ENCODE measurements at regions not wholly inside any gene's neighbourhood (a gene's known extent, or its start where the extent isn't known, plus 50 kb on each side); places are given as distances from the start of the nearest gene placed in this dataset.

GRCh38 chr12:23088594-23088993 lies 463.6 kb downstream of the ETNK1 start:
- H3K4me2 ChIP-seq (ENCODE audit: low read length) = no peak overlapping the region
- peaks cover 24% of the 10 kb centered on the region for H3K4me1 ChIP-seq (ENCODE audit: control insufficient read depth, insufficient read depth, low read length)
- H3K27me3 ChIP-seq (ENCODE audit: control insufficient read depth, insufficient read depth, low read length) = no peaks in the 10 kb centered on the region
- H3K36me3 ChIP-seq (ENCODE audit: insufficient read depth, low read length) = no peaks in the 10 kb centered on the region
- H3K4me3 ChIP-seq (ENCODE audit: low read length) = no peak overlapping the region
- H3K9ac ChIP-seq (ENCODE audit: low read depth, low read length) = no peak overlapping the region
- H3K9me3 ChIP-seq (replicated peaks; ENCODE audit: low read length) = no peaks in the 10 kb centered on the region

DNA sequence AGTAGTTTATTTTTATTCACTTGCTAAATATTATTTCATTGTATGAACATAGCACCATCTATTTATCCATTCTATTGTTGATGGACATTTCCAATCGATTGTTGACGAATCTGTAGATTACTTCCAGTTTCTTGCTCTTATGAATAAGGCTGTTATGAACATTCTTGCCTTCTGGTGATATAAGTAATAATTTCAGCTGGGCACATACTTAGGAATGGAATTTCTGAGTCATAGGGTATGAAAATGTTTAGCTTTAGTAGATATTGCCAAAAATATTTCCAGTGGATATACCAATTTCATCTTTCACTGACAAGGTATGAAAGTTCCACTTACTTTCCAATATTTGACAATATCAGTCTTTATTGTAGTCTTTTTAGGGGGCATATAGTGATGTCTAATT lies 468.5 kb downstream of the ETNK1 start:
- H3K4me3 ChIP-seq (ENCODE audit: low read length) = peak overlapping the region; percentile 11

DNA sequence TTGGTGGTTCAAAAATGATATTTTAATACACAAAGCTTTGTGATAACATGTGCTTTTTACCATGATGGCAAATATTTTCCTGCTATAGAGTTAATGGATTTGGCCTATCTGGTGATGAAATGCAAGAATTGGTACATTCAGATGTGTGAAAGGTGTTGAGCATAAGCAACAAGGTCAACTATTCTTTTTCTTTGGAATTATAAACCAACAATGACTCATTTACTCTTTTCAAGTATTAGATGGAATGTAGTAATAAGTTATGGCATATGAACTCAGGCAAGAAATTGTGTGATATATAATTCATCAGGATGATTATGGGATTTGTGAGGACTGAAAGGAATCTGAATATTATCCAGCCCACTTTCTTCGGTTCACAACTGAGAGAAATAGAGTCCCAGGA lies 471.4 kb downstream of the ETNK1 start:
- peaks cover 37% of the 10 kb centered on the region for H3K4me1 ChIP-seq (ENCODE audit: control insufficient read depth, insufficient read depth, low read length)
- H3K9me3 ChIP-seq (replicated peaks; ENCODE audit: low read length) = no peaks in the 10 kb centered on the region
- no peak overlapping the region for H3K4me2 ChIP-seq (ENCODE audit: low read length)
- no peaks in the 10 kb centered on the region for H3K36me3 ChIP-seq (ENCODE audit: insufficient read depth, low read length)
- no peak overlapping the region for H3K4me3 ChIP-seq (ENCODE audit: low read length)
- no peaks in the 10 kb centered on the region for H3K27me3 ChIP-seq (ENCODE audit: control insufficient read depth, insufficient read depth, low read length)
- H3K9ac ChIP-seq (ENCODE audit: low read depth, low read length) = no peak overlapping the region

More for the DNA sequence above, 468.5 kb downstream of the ETNK1 start:
- peaks cover 21% of the 10 kb centered on the region for H3K4me1 ChIP-seq (ENCODE audit: control insufficient read depth, insufficient read depth, low read length)
- H3K36me3 ChIP-seq (ENCODE audit: insufficient read depth, low read length) = no peaks in the 10 kb centered on the region
- no peaks in the 10 kb centered on the region for H3K9me3 ChIP-seq (replicated peaks; ENCODE audit: low read length)
- H3K9ac ChIP-seq (ENCODE audit: low read depth, low read length) = no peak overlapping the region
- H3K4me2 ChIP-seq (ENCODE audit: low read length) = peak overlapping the region; percentile 35
- H3K27me3 ChIP-seq (ENCODE audit: control insufficient read depth, insufficient read depth, low read length) = no peaks in the 10 kb centered on the region

DNA sequence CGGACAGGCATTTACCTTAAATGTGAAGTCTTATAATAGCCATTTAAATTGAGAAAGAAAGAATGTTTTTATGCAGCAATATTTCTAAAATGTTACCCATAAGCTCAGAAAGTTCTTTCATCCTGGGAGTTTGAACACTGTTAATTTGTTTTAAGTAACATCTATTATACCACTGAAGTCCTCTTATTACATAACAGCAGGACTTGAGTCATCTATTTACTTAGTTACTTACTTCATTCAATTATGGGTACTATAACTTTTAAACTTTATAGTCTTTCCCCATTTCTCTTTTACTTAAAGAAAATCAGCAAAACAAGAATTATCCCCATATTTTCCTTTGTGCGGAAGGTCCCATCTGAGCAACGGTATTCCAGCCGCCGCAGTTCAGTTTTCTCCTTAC lies 473.1 kb downstream of the ETNK1 start:
- Histone ChIP-seq H3K4me3 (ENCODE audit: low read length) (no peak overlapping the region), H3K36me3 (ENCODE audit: insufficient read depth, low read length) (no peaks in the 10 kb centered on the region), H3K4me2 (ENCODE audit: low read length) (peak overlapping the region; percentile 0), H3K4me1 (ENCODE audit: control insufficient read depth, insufficient read depth, low read length) (peaks cover 34% of the 10 kb centered on the region), H3K27me3 (ENCODE audit: control insufficient read depth, insufficient read depth, low read length) (no peaks in the 10 kb centered on the region), H3K9ac (ENCODE audit: low read depth, low read length) (no peak overlapping the region), H3K9me3 (replicated peaks; ENCODE audit: low read length) (no peaks in the 10 kb centered on the region)

GRCh38 chr12:23098517-23098916 lies 473.5 kb downstream of the ETNK1 start:
- H3K36me3 ChIP-seq (ENCODE audit: insufficient read depth, low read length) = no peaks in the 10 kb centered on the region
- no peak overlapping the region for H3K9ac ChIP-seq (ENCODE audit: low read depth, low read length)
- no peak overlapping the region for H3K4me3 ChIP-seq (ENCODE audit: low read length)
- H3K9me3 ChIP-seq (replicated peaks; ENCODE audit: low read length) = no peaks in the 10 kb centered on the region
- H3K27me3 ChIP-seq (ENCODE audit: control insufficient read depth, insufficient read depth, low read length) = no peaks in the 10 kb centered on the region
- H3K4me1 ChIP-seq (ENCODE audit: control insufficient read depth, insufficient read depth, low read length) = peaks cover 31% of the 10 kb centered on the region
- peak overlapping the region; percentile 0 for H3K4me2 ChIP-seq (ENCODE audit: low read length)

- Histone ChIP-seq H3K4me2 (ENCODE audit: low read length) (no peak overlapping the region), H3K27me3 (ENCODE audit: control insufficient read depth, insufficient read depth, low read length) (no peaks in the 10 kb centered on the region), H3K9me3 (replicated peaks; ENCODE audit: low read length) (no peaks in the 10 kb centered on the region), H3K4me3 (ENCODE audit: low read length) (no peak overlapping the region), H3K9ac (ENCODE audit: low read depth, low read length) (no peak overlapping the region), H3K36me3 (ENCODE audit: insufficient read depth, low read length) (no peaks in the 10 kb centered on the region), H3K4me1 (ENCODE audit: control insufficient read depth, insufficient read depth, low read length) (peaks cover 26% of the 10 kb centered on the region)
These were observed 474.1 kb downstream of the ETNK1 start for GRCh38 chr12:23099104-23099503.

DNA sequence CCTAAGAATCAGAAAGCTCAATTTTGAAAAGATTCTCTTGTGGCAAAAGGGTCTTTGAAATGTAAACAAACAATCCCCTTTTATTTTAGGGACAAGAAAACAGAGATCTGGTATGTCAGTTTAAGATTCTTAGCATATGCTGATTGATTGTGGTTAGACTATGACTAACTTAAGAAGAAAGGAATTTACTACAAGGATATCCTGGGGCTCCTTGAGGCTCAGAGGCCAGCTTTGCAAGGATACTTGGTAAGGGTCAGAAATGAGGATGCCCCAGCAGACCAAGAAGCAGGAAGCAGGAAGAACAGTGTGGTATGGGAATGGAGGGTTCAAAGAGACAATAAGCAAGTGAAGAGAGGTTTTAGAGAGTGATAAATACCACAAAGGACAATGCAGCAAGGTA lies 474.6 kb downstream of the ETNK1 start:
- Histone ChIP-seq H3K4me3 (ENCODE audit: low read length) (no peak overlapping the region), H3K4me2 (ENCODE audit: low read length) (no peak overlapping the region), H3K4me1 (ENCODE audit: control insufficient read depth, insufficient read depth, low read length) (peaks cover 25% of the 10 kb centered on the region), H3K9me3 (replicated peaks; ENCODE audit: low read length) (no peaks in the 10 kb centered on the region), H3K27me3 (ENCODE audit: control insufficient read depth, insufficient read depth, low read length) (no peaks in the 10 kb centered on the region), H3K9ac (ENCODE audit: low read depth, low read length) (no peak overlapping the region), H3K36me3 (ENCODE audit: insufficient read depth, low read length) (no peaks in the 10 kb centered on the region)

- Histone ChIP-seq H3K27me3 (ENCODE audit: control insufficient read depth, insufficient read depth, low read length) (no peaks in the 10 kb centered on the region), H3K4me1 (ENCODE audit: control insufficient read depth, insufficient read depth, low read length) (no peaks in the 10 kb centered on the region), H3K4me3 (ENCODE audit: low read length) (no peak overlapping the region), H3K9me3 (replicated peaks; ENCODE audit: low read length) (no peaks in the 10 kb centered on the region), H3K4me2 (ENCODE audit: low read length) (no peak overlapping the region), H3K9ac (ENCODE audit: low read depth, low read length) (no peak overlapping the region), H3K36me3 (ENCODE audit: insufficient read depth, low read length) (no peaks in the 10 kb centered on the region)
These were observed 484.0 kb downstream of the ETNK1 start for GRCh38 chr12:23108957-23109356.

- Histone ChIP-seq H3K36me3 (ENCODE audit: insufficient read depth, low read length) (no peaks in the 10 kb centered on the region), H3K4me2 (ENCODE audit: low read length) (no peak overlapping the region), H3K4me1 (ENCODE audit: control insufficient read depth, insufficient read depth, low read length) (no peaks in the 10 kb centered on the region), H3K9ac (ENCODE audit: low read depth, low read length) (no peak overlapping the region), H3K4me3 (ENCODE audit: low read length) (no peak overlapping the region), H3K9me3 (replicated peaks; ENCODE audit: low read length) (no peaks in the 10 kb centered on the region), H3K27me3 (ENCODE audit: control insufficient read depth, insufficient read depth, low read length) (no peaks in the 10 kb centered on the region)
These were observed 488.8 kb downstream of the ETNK1 start for GRCh38 chr12:23113781-23114180.

GRCh38 chr12:23115984-23116383 lies 491.0 kb downstream of the ETNK1 start:
- Histone ChIP-seq H3K9ac (ENCODE audit: low read depth, low read length) (no peak overlapping the region), H3K9me3 (replicated peaks; ENCODE audit: low read length) (no peaks in the 10 kb centered on the region), H3K4me1 (ENCODE audit: control insufficient read depth, insufficient read depth, low read length) (no peaks in the 10 kb centered on the region), H3K4me2 (ENCODE audit: low read length) (no peak overlapping the region), H3K27me3 (ENCODE audit: control insufficient read depth, insufficient read depth, low read length) (no peaks in the 10 kb centered on the region), H3K36me3 (ENCODE audit: insufficient read depth, low read length) (no peaks in the 10 kb centered on the region), H3K4me3 (ENCODE audit: low read length) (no peak overlapping the region)

GRCh38 chr12:23126794-23127193 lies 501.8 kb downstream of the ETNK1 start:
- H3K36me3 ChIP-seq (ENCODE audit: insufficient read depth, low read length) = no peaks in the 10 kb centered on the region
- H3K9ac ChIP-seq (ENCODE audit: low read depth, low read length) = no peak overlapping the region
- no peak overlapping the region for H3K4me2 ChIP-seq (ENCODE audit: low read length)
- H3K4me1 ChIP-seq (ENCODE audit: control insufficient read depth, insufficient read depth, low read length) = no peaks in the 10 kb centered on the region
- no peaks in the 10 kb centered on the region for H3K9me3 ChIP-seq (replicated peaks; ENCODE audit: low read length)
- no peak overlapping the region for H3K4me3 ChIP-seq (ENCODE audit: low read length)
- H3K27me3 ChIP-seq (ENCODE audit: control insufficient read depth, insufficient read depth, low read length) = no peaks in the 10 kb centered on the region

- H3K9me3 ChIP-seq (replicated peaks; ENCODE audit: low read length) = no peaks in the 10 kb centered on the region
- no peaks in the 10 kb centered on the region for H3K27me3 ChIP-seq (ENCODE audit: control insufficient read depth, insufficient read depth, low read length)
- no peak overlapping the region for H3K9ac ChIP-seq (ENCODE audit: low read depth, low read length)
- H3K4me2 ChIP-seq (ENCODE audit: low read length) = no peak overlapping the region
- no peak overlapping the region for H3K4me3 ChIP-seq (ENCODE audit: low read length)
- no peaks in the 10 kb centered on the region for H3K36me3 ChIP-seq (ENCODE audit: insufficient read depth, low read length)
- no peaks in the 10 kb centered on the region for H3K4me1 ChIP-seq (ENCODE audit: control insufficient read depth, insufficient read depth, low read length)
These were observed 502.7 kb downstream of the ETNK1 start for GRCh38 chr12:23127701-23128100.
